ENCODE measurements at regions not wholly inside any gene's neighbourhood (a gene's known extent, or its start where the extent isn't known, plus 50 kb on each side); places are given as distances from the start of the nearest gene placed in this dataset.

DNA sequence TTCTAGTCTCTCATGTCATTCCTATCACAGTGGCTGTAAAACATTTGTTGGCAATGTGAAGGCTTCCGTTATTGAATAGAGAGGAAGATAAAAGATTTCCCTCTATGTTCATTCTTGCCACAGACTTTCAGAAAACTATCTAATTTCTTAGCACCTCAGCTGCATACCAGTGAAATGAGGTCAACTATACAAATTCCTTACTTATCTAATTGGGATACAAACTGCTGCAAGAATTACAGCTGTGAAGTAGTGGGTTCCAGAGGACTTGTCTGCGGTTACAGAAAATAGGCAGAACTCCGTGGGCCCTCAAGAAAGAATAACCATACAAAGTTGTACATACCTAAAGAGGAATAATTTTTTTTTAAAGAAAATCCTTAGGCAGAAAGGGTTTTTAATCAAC, 175.8 kb downstream of the PPP1R2C start:
- Histone ChIP-seq H3K9me3 (no peaks in the 10 kb centered on the region), H3K4me3 (no peak overlapping the region), H3K4me1 (replicated peaks) (no peaks in the 10 kb centered on the region), H3K27me3 (replicated peaks; ENCODE audit: insufficient read depth) (no peaks in the 10 kb centered on the region), H3K36me3 (no peaks in the 10 kb centered on the region), H3K27ac (no peak overlapping the region)
- no peak for DNase-seq (ENCODE audit: low spot score)
- 82% methylated on average over 3 of the region's 3 CpGs for WGBS
- TF ChIP-seq POLR2AphosphoS5 (IDR thresholded peaks at IDR 0.05) (no peak), POLR2A (IDR thresholded peaks at IDR 0.05) (no peak)
- TF ChIP-seq, protein P1, sequence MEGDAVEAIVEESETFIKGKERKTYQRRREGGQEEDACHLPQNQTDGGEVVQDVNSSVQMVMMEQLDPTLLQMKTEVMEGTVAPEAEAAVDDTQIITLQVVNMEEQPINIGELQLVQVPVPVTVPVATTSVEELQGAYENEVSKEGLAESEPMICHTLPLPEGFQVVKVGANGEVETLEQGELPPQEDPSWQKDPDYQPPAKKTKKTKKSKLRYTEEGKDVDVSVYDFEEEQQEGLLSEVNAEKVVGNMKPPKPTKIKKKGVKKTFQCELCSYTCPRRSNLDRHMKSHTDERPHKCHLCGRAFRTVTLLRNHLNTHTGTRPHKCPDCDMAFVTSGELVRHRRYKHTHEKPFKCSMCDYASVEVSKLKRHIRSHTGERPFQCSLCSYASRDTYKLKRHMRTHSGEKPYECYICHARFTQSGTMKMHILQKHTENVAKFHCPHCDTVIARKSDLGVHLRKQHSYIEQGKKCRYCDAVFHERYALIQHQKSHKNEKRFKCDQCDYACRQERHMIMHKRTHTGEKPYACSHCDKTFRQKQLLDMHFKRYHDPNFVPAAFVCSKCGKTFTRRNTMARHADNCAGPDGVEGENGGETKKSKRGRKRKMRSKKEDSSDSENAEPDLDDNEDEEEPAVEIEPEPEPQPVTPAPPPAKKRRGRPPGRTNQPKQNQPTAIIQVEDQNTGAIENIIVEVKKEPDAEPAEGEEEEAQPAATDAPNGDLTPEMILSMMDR (IDR thresholded peaks at IDR 0.05), result no peak
- intact Hi-C loops (cut with DNase I), result no loop called here

GRCh38 chrX:42597481-42597880, 180.5 kb downstream of the PPP1R2C start:
- Histone ChIP-seq H3K4me3 (no peak overlapping the region), H3K27me3 (replicated peaks; ENCODE audit: insufficient read depth) (no peaks in the 10 kb centered on the region), H3K9me3 (no peaks in the 10 kb centered on the region), H3K36me3 (no peaks in the 10 kb centered on the region), H3K27ac (no peak overlapping the region), H3K4me1 (replicated peaks) (no peaks in the 10 kb centered on the region)
- DNase-seq (ENCODE audit: low spot score), result no peak
- 86% methylated on average over 4 of the region's 4 CpGs for WGBS
- TF ChIP-seq POLR2AphosphoS5 (IDR thresholded peaks at IDR 0.05) (no peak), POLR2A (IDR thresholded peaks at IDR 0.05) (no peak)
- TF ChIP-seq, protein P1 (IDR thresholded peaks at IDR 0.05), result no peak
- intact Hi-C loops (cut with DNase I), result no loop called here

- intact Hi-C loops (cut with DNase I), result no loop called here
Measured at GRCh38 chrX:42585842-42586621, 191.9 kb downstream of the PPP1R2C start.

GRCh38 chrX:42577936-42578470, 200.0 kb downstream of the PPP1R2C start:
- Histone ChIP-seq H3K36me3 (no peaks in the 10 kb centered on the region), H3K4me1 (replicated peaks) (no peaks in the 10 kb centered on the region)
- 81% methylated on average over 3 of the region's 3 CpGs for whole genome bisulfite sequencing

More at GRCh38 chrX:42585842-42586621, 191.9 kb downstream of the PPP1R2C start:
- TF ChIP-seq, protein P1 (IDR thresholded peaks at IDR 0.05), result no peak
- TF ChIP-seq POLR2AphosphoS5 (IDR thresholded peaks at IDR 0.05) (no peak), POLR2A (IDR thresholded peaks at IDR 0.05) (no peak)
- Histone ChIP-seq H3K4me3 (no peak overlapping the region), H3K36me3 (no peaks in the 10 kb centered on the region), H3K9me3 (no peaks in the 10 kb centered on the region), H3K27me3 (replicated peaks; ENCODE audit: insufficient read depth) (no peaks in the 10 kb centered on the region), H3K4me1 (replicated peaks) (no peaks in the 10 kb centered on the region), H3K27ac (no peak overlapping the region)
- no peak for DNase-seq (ENCODE audit: low spot score)
- WGBS, result 55% methylated on average over 2 of the region's 2 CpGs

More at GRCh38 chrX:42577936-42578470, 200.0 kb downstream of the PPP1R2C start:
- Histone ChIP-seq H3K9me3 (no peaks in the 10 kb centered on the region), H3K27me3 (replicated peaks; ENCODE audit: insufficient read depth) (no peaks in the 10 kb centered on the region), H3K4me3 (no peak overlapping the region), H3K27ac (no peak overlapping the region)
- intact Hi-C loops (cut with DNase I), result no loop called here
- TF ChIP-seq POLR2A (IDR thresholded peaks at IDR 0.05) (no peak), POLR2AphosphoS5 (IDR thresholded peaks at IDR 0.05) (no peak)
- TF ChIP-seq, protein P1 (IDR thresholded peaks at IDR 0.05), result no peak
- no peak for DNase-seq (ENCODE audit: low spot score)
